NCI-H1105 treated with DMSO at 0.1 percent for 48 hours (cell line): ENCODE measurements at regions not wholly inside any gene's neighbourhood (a gene's known extent, or its start where the extent isn't known, plus 50 kb on each side); places are given as distances from the start of the nearest gene placed in this dataset.
"Not testable (repeated sequence)": the region's sequence is repeated elsewhere in the genome, so short reads cannot be mapped to it uniquely, and the experiment has no call there.

Source experiments
- DNase-seq: peaks from one replicate; lab custom pipeline; 2025; lab: John Stamatoyannopoulos, UW

GRCh38 chr1:849873-850272 is 73.8 kb upstream of the SAMD11 start:
- DNase-seq = not testable (repeated sequence)

- DNase-seq = not testable (repeated sequence)
These were observed 73.4 kb upstream of the SAMD11 start for GRCh38 chr1:850318-850717.

GRCh38 chr1:851398-851797 is 72.3 kb upstream of the SAMD11 start:
- not testable (repeated sequence) for DNase-seq

- not testable (repeated sequence) for DNase-seq
These were observed 71.9 kb upstream of the SAMD11 start for GRCh38 chr1:851841-852240.

GRCh38 chr1:855202-855981 is 68.3 kb upstream of the SAMD11 start:
- not testable (repeated sequence) for DNase-seq

- not testable (repeated sequence) for DNase-seq
These were observed 67.1 kb upstream of the SAMD11 start for GRCh38 chr1:856541-857057.

- DNase-seq = not testable (repeated sequence)
These were observed 65.6 kb upstream of the SAMD11 start for GRCh38 chr1:857926-858648.

GRCh38 chr1:858649-859041 is 65.1 kb upstream of the SAMD11 start:
- DNase-seq = peak; percentile 83

GRCh38 chr1:860941-861340 is 62.8 kb upstream of the SAMD11 start:
- not testable (repeated sequence) for DNase-seq

- no peak for DNase-seq
These were observed 62.0 kb upstream of the SAMD11 start for GRCh38 chr1:861714-862113.

GRCh38 chr1:862601-863000 is 61.1 kb upstream of the SAMD11 start:
- DNase-seq = not testable (repeated sequence)

- not testable (repeated sequence) for DNase-seq
These were observed 58.1 kb upstream of the SAMD11 start for GRCh38 chr1:865633-866032.

GRCh38 chr1:866095-866494 is 57.6 kb upstream of the SAMD11 start:
- DNase-seq = no peak

GRCh38 chr1:866631-867299 is 57.0 kb upstream of the SAMD11 start:
- DNase-seq = not testable (repeated sequence)

- not testable (repeated sequence) for DNase-seq
These were observed 56.2 kb upstream of the SAMD11 start for GRCh38 chr1:867550-867949.

- peak; percentile 5 for DNase-seq
These were observed 54.1 kb upstream of the SAMD11 start for GRCh38 chr1:869499-870244.
